Neural cell (in vitro differentiated cells): ENCODE measurements at regions not wholly inside any gene's neighbourhood (a gene's known extent, or its start where the extent isn't known, plus 50 kb on each side); places are given as distances from the start of the nearest gene placed in this dataset.

Source experiments
- H2AFZ ChIP-seq: fragments of 200-600, 300-800 bp; sonication (generic), shearing (Covaris generic); 2 replicates; pipeline ENCODE4 v1.6.0; 2014; ENCODE audit warnings: low read depth, mild to moderate bottlenecking, antibody characterized with exemption, low read length, moderate library complexity
- H3F3A ChIP-seq: fragments of 200-600 bp; shearing (Covaris generic); 2 replicates; pipeline ENCODE4 v1.6.1; 2016; ENCODE audit warnings: mild to moderate bottlenecking, moderate library complexity, mixed read lengths, antibody characterized with exemption, low read length; ENCODE audit not compliant: insufficient read depth, poor library complexity, severe bottlenecking
- H3K27ac ChIP-seq: fragments of 200-600, 300-800 bp; sonication (generic), shearing (Covaris generic); 2 replicates; pipeline ENCODE4 v1.5.1; 2014; ENCODE audit warnings: mild to moderate bottlenecking, low read length, moderate library complexity
- H3K27me3 ChIP-seq: fragments of 300-800, 200-600 bp; sonication (generic), shearing (Covaris generic); 2 replicates; pipeline ENCODE4 v1.6.0; 2014; ENCODE audit warnings: mild to moderate bottlenecking, low read depth, low read length, moderate library complexity; ENCODE audit not compliant: insufficient read depth
- H3K36me3 ChIP-seq: fragments of 300-800, 200-600 bp; sonication (generic), shearing (Covaris generic); 2 replicates; pipeline ENCODE4 v1.5.1; 2014; ENCODE audit warnings: mild to moderate bottlenecking, antibody characterized with exemption, low read length, moderate library complexity; ENCODE audit not compliant: insufficient read depth
- H3K4me2 ChIP-seq: fragments of 300-800, 200-600 bp; sonication (generic), shearing (Covaris generic); 2 replicates; pipeline ENCODE4 v1.6.0; 2014; ENCODE audit warnings: mild to moderate bottlenecking, low read length
- H3K4me3 ChIP-seq: fragments of 300-800, 200-600 bp; sonication (generic), shearing (Covaris generic); 2 replicates; pipeline ENCODE4 v1.5.1; 2014; ENCODE audit warnings: mild to moderate bottlenecking, low read length, moderate library complexity
- H3K79me2 ChIP-seq: fragments of 200-600 bp; shearing (Covaris generic); replicated peaks from 2 replicates; pipeline ENCODE4 v1.6.0; 2014; ENCODE audit warnings: mild to moderate bottlenecking, low read length, moderate library complexity; ENCODE audit not compliant: insufficient read depth
- H3K9ac ChIP-seq: fragments of 300-800, 200-600 bp; sonication (generic), shearing (Covaris generic); 2 replicates; pipeline ENCODE4 v1.6.1; 2016; ENCODE audit warnings: mild to moderate bottlenecking, low read length, mixed read lengths
- H3K9me2 ChIP-seq: fragments of 200-600 bp; shearing (Covaris generic); 2 replicates; pipeline ENCODE4 v1.6.1; 2016; ENCODE audit warnings: mild to moderate bottlenecking, low read length, mixed read lengths; ENCODE audit not compliant: insufficient read depth
- H3K9me3 ChIP-seq: fragments of 200-600, 300-800 bp; sonication (generic), shearing (Covaris generic); 2 replicates; pipeline ENCODE4 v1.6.1; 2016; ENCODE audit warnings: mild to moderate bottlenecking, mixed run types, low read length, moderate library complexity, mixed read lengths
- H4K20me1 ChIP-seq: fragments of 200-600 bp; shearing (Covaris generic); 2 replicates; pipeline ENCODE4 v1.6.1; 2016; ENCODE audit warnings: mild to moderate bottlenecking, mixed run types; ENCODE audit not compliant: insufficient read depth
- CTCF ChIP-seq: fragments of 450-650 bp; IDR thresholded peaks from 2 replicates; pipeline ENCODE4 v1.5.1; 2014; ENCODE audit warnings: antibody characterized with exemption, mild to moderate bottlenecking, moderate library complexity; ENCODE audit not compliant: poor library complexity, severe bottlenecking
- EP300 ChIP-seq: fragments of 450-650 bp; conservative IDR thresholded peaks from 2 replicates; pipeline ENCODE4 v1.6.1; 2014; ENCODE audit warnings: antibody characterized with exemption, mild to moderate bottlenecking, moderate library complexity; ENCODE audit not compliant: poor library complexity, severe bottlenecking
- EZH2 ChIP-seq: fragments of 200-600, 300-800 bp; shearing (Covaris generic), sonication (generic); IDR thresholded peaks from 2 replicates; pipeline ENCODE4 v1.6.1; 2014; ENCODE audit warnings: antibody characterized with exemption, low read length, borderline replicate concordance, mild to moderate bottlenecking; ENCODE audit not compliant: insufficient read depth, poor library complexity, severe bottlenecking
- MXI1 ChIP-seq: fragments of 450-650 bp; conservative IDR thresholded peaks from 2 replicates; pipeline ENCODE4 v1.6.1; 2014; ENCODE audit warnings: antibody characterized with exemption, mild to moderate bottlenecking; ENCODE audit not compliant: poor library complexity, severe bottlenecking
- POLR2AphosphoS5 ChIP-seq: IDR thresholded peaks from 2 replicates; pipeline ENCODE4 v1.6.1; 2012
- RAD21 ChIP-seq: fragments of 450-650 bp; conservative IDR thresholded peaks from 2 replicates; pipeline ENCODE4 v1.6.1; 2014; ENCODE audit warnings: antibody characterized with exemption, mild to moderate bottlenecking, moderate library complexity
- SMC3 ChIP-seq: fragments of 450-650 bp; conservative IDR thresholded peaks from 2 replicates; pipeline ENCODE4 v1.6.1; 2014; ENCODE audit warnings: antibody characterized with exemption, mild to moderate bottlenecking, moderate library complexity; ENCODE audit not compliant: poor library complexity
- TAF1 ChIP-seq: IDR thresholded peaks from 2 replicates; pipeline ENCODE4 v1.6.1; 2012; ENCODE audit warnings: low read depth
- TF ChIP-seq, protein P1 (sequence below): IDR thresholded peaks from 2 replicates; pipeline ENCODE4 v1.6.1; 2012; ENCODE audit warnings: borderline replicate concordance

DNA sequence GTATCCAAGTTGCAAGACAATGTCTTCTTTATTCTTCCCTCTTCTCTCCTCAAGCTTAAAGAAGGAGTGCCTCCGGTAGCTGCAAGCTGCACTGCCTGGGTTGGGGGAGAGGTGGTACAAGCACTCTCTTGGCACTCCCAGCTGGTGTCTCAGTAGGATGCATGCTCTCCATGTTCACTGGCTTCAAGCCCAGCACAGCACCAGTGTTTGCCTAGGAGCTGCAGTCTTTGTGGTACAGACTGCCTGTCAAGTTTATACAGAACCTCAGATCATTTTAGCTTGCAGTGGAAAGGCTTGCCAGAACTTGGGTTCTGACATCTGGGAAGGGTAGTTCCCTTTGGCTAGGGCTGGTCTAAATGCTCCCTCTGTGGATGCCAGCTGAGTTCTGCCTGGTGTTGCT, 505.6 kb downstream of the MAN2A1 start:
- Histone ChIP-seq H3K9me2 (no peaks in the 10 kb centered on the region), H2AFZ (no peak overlapping the region), H3K27ac (no peak overlapping the region), H3K27me3 (no peaks in the 10 kb centered on the region), H3K9me3 (no peaks in the 10 kb centered on the region), H3K9ac (no peak overlapping the region), H4K20me1 (no peaks in the 10 kb centered on the region), H3K36me3 (no peaks in the 10 kb centered on the region), H3K79me2 (no peaks in the 10 kb centered on the region), H3K4me2 (no peak overlapping the region), H3F3A (no peaks in the 10 kb centered on the region), H3K4me3 (no peak overlapping the region)
- TF ChIP-seq EZH2 (no peak), EP300 (no peak), RAD21 (no peak), POLR2AphosphoS5 (no peak), CTCF (no peak), SMC3 (no peak)
- TF ChIP-seq, protein P1, sequence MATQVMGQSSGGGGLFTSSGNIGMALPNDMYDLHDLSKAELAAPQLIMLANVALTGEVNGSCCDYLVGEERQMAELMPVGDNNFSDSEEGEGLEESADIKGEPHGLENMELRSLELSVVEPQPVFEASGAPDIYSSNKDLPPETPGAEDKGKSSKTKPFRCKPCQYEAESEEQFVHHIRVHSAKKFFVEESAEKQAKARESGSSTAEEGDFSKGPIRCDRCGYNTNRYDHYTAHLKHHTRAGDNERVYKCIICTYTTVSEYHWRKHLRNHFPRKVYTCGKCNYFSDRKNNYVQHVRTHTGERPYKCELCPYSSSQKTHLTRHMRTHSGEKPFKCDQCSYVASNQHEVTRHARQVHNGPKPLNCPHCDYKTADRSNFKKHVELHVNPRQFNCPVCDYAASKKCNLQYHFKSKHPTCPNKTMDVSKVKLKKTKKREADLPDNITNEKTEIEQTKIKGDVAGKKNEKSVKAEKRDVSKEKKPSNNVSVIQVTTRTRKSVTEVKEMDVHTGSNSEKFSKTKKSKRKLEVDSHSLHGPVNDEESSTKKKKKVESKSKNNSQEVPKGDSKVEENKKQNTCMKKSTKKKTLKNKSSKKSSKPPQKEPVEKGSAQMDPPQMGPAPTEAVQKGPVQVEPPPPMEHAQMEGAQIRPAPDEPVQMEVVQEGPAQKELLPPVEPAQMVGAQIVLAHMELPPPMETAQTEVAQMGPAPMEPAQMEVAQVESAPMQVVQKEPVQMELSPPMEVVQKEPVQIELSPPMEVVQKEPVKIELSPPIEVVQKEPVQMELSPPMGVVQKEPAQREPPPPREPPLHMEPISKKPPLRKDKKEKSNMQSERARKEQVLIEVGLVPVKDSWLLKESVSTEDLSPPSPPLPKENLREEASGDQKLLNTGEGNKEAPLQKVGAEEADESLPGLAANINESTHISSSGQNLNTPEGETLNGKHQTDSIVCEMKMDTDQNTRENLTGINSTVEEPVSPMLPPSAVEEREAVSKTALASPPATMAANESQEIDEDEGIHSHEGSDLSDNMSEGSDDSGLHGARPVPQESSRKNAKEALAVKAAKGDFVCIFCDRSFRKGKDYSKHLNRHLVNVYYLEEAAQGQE = no peak

DNA sequence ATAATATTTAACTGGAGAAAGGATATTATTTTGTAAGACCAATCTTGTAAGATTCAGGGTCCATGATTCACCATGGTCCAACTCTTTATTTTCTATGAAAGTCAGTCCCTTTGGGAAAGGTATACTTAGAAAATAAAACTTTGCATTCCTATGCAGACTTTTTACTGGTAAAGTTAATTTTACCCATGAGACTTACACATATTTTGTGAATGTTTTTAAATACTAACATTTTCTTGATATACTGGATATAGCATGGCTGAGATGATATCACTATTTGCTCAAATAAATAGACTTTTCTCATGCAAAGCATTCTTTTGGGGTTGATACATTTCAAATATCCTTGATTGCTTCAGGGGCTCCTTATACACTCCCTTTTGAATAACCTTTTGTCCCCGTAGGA, 512.1 kb downstream of the MAN2A1 start:
- H3K79me2 ChIP-seq = no peaks in the 10 kb centered on the region
- no peaks in the 10 kb centered on the region for H4K20me1 ChIP-seq
- H3K27ac ChIP-seq = no peak overlapping the region
- no peaks in the 10 kb centered on the region for H3F3A ChIP-seq
- H3K4me2 ChIP-seq = no peak overlapping the region
- no peaks in the 10 kb centered on the region for H3K36me3 ChIP-seq
- H2AFZ ChIP-seq = no peak overlapping the region
- H3K9me2 ChIP-seq = no peaks in the 10 kb centered on the region
- H3K4me3 ChIP-seq = no peak overlapping the region
- H3K9me3 ChIP-seq = no peaks in the 10 kb centered on the region
- H3K9ac ChIP-seq = no peak overlapping the region
- H3K27me3 ChIP-seq = no peaks in the 10 kb centered on the region
- no peak for TF ChIP-seq TAF1
- no peak for TF ChIP-seq MXI1
- TF ChIP-seq EP300 = no peak
- no peak for TF ChIP-seq POLR2AphosphoS5
- TF ChIP-seq RAD21 = no peak
- TF ChIP-seq CTCF = no peak
- TF ChIP-seq EZH2 = no peak
- no peak for TF ChIP-seq SMC3
